HG02763 (cell line): ENCODE measurements at regions not wholly inside any gene's neighbourhood (a gene's known extent, or its start where the extent isn't known, plus 50 kb on each side); places are given as distances from the start of the nearest gene placed in this dataset.
"Not testable (repeated sequence)": the region's sequence is repeated elsewhere in the genome, so short reads cannot be mapped to it uniquely, and the experiment has no call there.

Source experiments
- ATAC-seq: cut with Tn5 transposase; IDR thresholded peaks from one replicate; pipeline ENCODE4 v1.9.1; 2021; ENCODE audit warnings: mild to moderate bottlenecking, moderate library complexity; ENCODE audit not compliant: unreplicated experiment

DNA sequence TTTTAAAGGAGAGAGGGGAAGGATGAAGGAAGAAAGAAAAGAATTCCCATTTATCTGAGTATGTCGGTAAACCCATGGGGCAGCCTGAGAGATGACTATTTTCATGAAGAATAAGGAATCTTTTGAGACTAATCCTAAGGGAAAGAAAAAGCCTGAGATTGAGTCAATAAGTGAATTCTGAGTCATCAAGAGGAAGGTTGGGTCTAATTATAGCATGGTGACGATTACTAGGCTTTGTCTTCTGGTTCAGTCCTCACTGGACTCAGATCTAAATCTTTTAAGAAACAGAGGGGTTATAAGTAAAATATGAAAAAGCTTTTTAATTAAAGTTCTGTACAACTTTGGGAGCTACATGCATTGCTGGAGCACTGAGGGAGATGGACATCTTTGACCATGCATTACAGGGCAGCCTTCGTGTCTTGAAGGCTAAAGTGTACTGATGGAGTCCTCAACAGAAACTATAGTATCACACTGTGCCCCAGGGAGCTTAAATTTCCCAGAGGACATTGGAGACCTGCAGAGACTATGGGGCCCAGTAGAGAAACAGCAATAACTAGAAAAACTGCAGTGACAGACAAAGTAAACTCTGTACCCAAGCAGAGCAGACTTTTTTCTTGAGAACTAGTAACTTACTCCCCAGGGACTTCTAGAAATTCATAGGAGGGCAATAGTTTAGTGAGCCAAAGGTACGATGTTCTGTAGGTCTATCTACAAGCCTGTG lies 260.9 kb downstream of the RAD51AP2 start:
- ATAC-seq = no peak

GRCh38 chr2:17255071-17255470 lies 263.2 kb downstream of the RAD51AP2 start:
- ATAC-seq = no peak

DNA sequence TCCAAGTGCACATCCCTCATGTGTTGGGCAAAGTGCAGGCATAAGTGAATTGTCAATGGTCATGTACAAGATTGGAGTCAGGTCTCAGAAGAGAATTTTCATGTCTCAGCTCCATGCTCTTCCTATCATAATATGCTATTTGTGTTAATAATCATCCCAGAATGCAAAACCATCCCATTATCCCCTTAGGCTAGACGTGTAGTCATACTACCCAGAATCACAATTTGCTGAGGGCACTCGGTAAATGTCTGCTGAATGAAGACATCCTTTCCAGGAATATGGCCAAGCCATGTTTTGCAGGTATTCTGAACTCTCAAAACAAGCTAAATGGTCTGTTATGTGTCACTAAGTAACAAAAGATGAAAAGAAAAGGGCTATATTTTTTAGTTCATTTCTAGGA lies 263.8 kb downstream of the RAD51AP2 start:
- ATAC-seq = no peak

DNA sequence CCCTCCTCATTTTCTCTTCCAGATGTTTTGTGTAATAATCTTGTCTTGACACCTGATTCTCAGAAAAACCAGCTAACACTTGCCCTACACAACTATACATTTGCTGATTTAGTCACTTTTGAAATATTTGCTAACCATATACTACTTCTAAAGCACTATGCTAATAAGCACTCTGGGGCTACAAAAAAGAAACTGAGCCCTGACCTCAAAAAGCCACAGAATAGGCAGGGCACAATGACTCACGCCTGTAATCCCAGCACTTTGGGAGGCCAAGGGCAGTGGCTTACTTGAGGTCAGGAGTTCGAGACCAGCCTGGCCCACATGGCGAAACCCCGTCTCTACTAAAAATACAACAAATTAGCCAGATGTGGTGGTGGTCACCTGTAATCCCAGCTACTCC lies 266.0 kb downstream of the RAD51AP2 start:
- no peak for ATAC-seq

DNA sequence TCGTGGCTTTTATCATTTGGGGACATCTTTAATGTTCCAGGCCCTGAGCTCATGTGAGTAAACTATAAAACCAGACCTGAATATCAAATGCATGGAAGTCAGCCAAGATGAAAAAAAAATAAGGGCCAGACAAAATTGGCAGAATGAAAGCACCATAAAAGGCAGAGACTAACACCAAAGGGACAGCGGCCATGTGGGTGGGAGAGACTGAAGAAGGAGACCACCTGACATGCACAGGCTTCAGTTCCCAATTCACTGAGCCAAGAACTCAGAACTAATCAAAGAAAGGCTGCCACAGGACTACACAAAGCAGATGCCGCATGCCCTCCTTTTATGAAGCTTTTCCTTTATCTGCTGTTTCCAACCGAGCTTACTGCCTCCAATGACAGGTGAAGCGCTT lies 267.1 kb downstream of the RAD51AP2 start:
- ATAC-seq = no peak

DNA sequence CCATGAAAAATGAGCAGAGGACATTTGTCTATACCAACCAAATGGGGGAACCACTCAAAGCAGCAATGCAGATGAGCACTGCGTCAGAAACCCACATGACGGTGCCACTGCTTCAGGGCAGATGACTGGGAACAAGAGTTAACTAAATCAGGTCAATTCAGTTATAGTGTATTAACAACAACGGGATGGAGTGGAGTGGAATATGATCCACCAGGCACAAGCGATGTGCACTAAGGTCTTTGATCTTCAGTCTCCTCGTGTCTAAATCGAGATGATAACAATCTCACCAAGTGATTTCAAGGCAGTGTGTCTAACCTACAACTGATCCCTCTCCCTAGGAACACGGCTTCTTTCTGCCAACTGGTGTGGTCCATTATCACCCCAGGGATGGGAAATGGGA lies 269.0 kb downstream of the RAD51AP2 start:
- no peak for ATAC-seq

- no peak for ATAC-seq
Measured at GRCh38 chr2:17245906-17246305, 272.3 kb downstream of the RAD51AP2 start.

DNA sequence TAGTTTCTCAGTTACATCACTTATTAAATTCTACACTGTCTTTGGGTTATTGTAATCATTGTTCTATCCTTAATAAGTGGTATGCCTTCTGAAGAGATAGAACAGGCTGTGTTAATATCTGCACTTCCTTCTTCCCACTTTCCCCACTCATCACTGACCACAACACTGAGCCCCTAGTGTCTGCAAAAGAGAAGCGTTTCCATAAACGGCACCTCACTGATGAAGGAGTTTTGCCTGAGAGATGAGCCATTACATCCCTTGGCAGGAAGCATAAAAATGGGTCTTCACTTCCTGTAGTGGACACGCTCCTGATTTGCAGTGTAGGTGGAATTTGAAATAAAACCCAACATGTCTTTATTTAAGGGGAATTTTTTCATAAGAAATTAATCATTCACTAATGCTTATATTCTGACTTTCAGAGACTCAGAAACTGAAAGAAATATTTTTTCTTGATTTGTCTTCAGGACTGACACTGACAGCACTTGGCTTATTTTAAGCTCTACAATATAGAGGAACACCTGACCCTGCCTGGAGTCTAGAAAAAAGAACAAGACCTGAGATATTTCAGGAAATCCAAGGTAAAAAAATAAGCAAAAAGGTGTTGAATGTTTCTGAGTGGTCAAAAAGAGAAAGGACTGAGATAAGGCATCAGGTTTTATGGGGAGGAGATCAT lies 275.3 kb downstream of the RAD51AP2 start:
- no peak for ATAC-seq

GRCh38 chr2:17239550-17239949 lies 278.7 kb downstream of the RAD51AP2 start:
- no peak for ATAC-seq

- no peak for ATAC-seq
Measured at GRCh38 chr2:17235167-17235566, 283.1 kb downstream of the RAD51AP2 start.

DNA sequence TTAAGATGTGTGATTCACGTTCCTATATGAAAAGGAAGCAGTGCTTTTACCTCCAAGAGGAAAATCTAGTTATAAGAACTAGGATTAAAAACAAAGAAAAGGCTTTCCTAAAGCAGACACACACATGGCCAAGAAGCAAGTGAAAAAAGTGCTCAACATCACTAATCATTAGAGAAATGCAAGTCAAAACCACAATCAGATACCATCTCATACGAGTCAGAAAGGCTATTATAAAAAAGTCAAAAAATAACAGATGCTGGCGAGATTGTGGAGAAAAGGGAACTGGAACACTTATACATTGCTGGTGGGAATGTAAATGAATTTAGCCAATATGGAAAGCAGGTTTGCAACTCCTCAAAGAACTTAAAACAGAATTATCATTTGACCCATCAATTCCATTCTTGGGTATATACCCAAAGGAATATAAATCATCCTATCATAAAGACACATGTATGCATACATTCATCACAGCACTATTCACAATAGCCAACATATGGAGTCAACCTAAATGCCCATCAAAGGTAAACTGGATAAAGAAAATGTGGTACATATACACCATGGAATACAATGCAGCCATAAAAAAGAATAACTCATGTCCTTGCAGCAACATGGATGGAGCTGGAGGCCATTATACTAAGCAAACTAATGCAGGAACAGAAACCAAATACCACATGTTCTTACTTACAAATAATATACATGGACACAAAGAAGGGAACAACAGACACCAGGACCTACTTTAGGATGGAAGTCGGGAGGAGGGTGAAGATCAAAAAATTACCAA lies 285.3 kb downstream of the RAD51AP2 start:
- ATAC-seq = no peak

DNA sequence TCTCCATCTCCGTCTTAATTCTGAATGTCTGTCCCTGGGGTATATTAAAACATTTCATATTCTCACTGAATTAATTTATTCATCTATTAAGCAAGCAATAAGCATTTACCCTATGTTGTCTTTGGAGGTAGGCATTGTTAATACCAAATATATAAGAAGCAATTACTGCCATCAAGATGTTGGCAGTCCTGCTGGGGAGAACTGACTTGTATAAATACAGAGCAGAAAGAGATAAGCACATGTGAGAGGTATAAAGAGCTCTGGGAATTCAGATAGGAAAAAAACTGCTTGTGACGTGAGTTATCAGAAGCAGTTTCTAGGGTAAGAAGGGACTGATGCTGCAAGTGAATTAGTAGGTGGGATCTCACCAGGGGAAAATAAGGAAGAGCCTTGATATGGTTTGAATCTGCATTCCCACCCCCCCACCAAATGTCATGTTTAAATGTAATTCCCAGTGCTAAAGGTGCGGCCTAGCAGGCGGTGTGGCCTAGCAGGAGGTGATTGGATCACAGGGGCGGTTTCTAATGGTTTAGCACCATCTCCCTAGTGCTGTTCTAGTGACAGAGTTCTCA lies 286.8 kb downstream of the RAD51AP2 start:
- ATAC-seq = no peak

DNA sequence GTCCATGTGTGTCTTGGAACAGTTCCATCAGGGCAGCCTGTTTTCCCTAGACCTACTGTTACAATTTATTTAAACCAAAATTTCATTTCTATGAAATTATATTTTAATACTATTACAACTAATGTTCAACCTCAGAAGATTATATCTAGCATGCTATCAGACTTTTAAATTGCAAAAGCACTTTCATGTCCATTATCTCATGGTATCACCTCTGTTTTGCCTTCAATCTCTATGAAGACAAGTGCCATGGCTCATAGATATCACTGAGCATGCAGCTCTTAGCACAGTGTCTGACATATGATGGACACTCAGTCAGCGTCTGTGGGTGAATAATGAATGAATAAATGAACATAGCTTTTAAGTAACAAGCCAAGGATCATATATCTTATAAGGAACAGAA lies 288.8 kb downstream of the RAD51AP2 start:
- ATAC-seq = no peak

GRCh38 chr2:17228461-17228860 lies 289.8 kb downstream of the RAD51AP2 start:
- ATAC-seq = no peak

- no peak for ATAC-seq
Measured at GRCh38 chr2:17227856-17228255, 290.4 kb downstream of the RAD51AP2 start.

GRCh38 chr2:17226941-17227490 lies 291.2 kb downstream of the RAD51AP2 start:
- no peak for ATAC-seq

DNA sequence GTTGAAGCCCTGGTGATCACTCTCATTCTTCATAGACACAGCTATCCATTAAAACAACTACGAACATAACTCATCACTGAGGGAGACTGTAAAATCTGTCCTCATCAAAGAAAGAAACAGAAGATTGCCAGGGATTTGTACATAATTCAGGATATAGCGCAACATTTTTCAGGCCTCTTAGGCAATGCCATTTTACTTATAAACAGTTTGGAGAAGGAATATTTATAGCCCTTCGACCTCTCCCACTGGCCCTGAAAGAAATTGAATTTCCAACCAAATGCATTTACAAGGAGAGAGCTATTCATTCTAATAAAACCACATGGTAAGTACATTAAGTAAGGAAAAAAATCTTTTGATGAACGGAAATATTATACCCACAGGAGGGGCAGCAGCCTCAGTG lies 295.0 kb downstream of the RAD51AP2 start:
- ATAC-seq = no peak

DNA sequence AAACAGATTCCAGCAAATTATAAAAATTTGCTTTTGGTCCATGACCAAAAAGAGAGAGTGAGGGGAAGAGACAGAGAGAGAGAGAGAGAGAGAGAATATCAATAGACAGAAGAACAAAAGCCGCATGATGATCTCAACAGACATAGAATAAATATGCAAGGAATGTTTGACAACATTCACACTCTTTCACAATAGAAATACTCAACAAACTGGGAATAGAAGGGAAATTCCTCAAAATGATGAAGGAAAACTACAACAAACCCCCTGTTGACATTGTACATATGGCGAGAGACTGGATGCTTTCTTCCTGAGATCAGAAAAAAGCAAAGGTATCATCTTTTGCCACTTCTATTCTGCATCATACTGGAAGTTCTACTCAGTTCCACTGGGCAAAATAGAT lies 309.7 kb downstream of the RAD51AP2 start:
- ATAC-seq = no peak

DNA sequence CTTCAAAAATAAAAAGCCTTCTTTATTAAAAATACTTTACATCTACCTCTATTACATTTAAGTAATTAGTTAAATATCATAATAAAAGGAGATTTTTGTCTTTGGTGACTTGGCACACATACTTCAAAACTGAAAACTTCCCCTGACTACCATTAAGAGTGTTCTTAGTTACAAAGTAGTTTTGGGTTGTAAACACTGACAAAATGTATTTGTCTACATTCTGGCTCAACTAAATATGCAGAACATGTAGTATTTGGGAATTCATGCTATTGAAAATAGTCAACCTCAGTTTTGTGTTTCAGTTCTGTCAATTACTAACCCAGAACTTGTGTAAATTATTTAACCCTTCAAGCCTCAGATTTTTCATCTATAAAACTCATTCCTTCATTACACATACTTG lies 311.5 kb downstream of the RAD51AP2 start:
- ATAC-seq = no peak

DNA sequence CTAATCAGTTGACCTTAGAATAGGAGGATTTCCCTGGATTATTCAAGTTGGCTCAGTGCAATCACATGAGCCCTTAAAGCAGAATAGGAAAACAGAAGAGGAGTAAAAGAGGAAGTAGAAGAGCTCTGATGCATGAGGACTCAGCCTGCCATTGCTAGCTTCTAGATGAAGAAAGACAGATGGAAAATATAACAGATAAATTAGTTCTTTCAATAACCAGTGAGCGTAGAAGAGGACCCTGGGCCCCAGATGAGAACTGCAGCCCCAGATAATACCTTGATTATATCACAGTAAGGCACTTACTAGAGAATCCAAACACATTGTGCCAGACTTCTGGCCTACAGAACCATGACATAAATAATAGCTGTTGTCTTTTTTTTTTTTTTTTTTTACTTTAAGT lies 314.0 kb downstream of the RAD51AP2 start:
- not testable (repeated sequence) for ATAC-seq

DNA sequence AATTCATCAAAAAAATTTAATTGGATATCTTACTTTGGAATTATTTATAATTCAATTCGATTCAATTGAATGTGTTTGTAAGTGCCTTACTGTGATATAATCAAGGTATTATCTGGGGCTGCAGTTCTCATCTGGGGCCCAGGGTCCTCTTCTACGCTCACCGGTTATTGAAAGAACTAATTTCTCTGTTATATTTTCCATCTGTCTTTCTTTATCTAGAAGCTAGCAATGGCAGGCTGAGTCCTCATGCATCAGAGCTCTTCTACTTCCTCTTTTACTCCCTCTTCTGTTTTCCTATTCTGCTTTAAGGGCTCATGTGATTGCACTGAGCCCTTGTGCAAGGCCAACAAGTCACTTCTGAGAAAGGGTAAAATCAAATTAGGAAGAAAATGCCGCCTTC lies 315.6 kb downstream of the RAD51AP2 start:
- ATAC-seq = peak; percentile 90
